Fibroblast of mammary gland (primary cell): ENCODE measurements at regions not wholly inside any gene's neighbourhood (a gene's known extent, or its start where the extent isn't known, plus 50 kb on each side); places are given as distances from the start of the nearest gene placed in this dataset.
"Not testable (repeated sequence)": the region's sequence is repeated elsewhere in the genome, so short reads cannot be mapped to it uniquely, and the experiment has no call there.

Experiments
- DNase-seq: peaks from one replicate; pipeline ENCODE4 v3.0.0-alpha.2; 2010; ENCODE audit warnings: low read depth
- H3K4me3 ChIP-seq: 2 replicates; pipeline ENCODE4 v1.5.1; 2011; ENCODE audit warnings: low read depth, mild to moderate bottlenecking, low read length, moderate library complexity; ENCODE audit not compliant: control insufficient read depth
- TF ChIP-seq, protein P1 (sequence below): conservative IDR thresholded peaks from 2 replicates; pipeline ENCODE4 v1.5.1; 2011; ENCODE audit warnings: low read depth, low read length, inconsistent platforms; ENCODE audit not compliant: control insufficient read depth, insufficient read depth

DNA sequence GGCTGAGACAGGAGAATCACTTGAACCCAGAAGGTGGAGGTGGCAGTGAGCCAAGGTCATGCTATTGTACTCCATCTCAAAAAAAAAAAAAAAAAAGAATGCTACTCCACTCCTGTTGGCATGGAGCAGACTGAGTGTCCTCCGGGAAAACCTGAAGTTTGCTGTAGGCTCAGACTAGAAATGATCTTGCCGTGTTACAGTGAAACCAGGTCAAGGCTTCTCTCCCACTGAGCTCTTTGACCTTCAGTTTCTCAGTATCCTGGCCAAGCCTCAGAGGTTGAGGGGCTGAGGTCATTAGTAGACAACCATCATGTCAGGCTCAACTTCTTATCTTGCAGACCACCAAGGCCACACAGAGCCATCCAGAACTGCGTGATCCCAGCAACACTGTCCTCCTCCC, 348.6 kb upstream of the ZNF32 start:
- no peak for DNase-seq
- H3K4me3 ChIP-seq: no peak overlapping the region
- TF ChIP-seq, protein P1, sequence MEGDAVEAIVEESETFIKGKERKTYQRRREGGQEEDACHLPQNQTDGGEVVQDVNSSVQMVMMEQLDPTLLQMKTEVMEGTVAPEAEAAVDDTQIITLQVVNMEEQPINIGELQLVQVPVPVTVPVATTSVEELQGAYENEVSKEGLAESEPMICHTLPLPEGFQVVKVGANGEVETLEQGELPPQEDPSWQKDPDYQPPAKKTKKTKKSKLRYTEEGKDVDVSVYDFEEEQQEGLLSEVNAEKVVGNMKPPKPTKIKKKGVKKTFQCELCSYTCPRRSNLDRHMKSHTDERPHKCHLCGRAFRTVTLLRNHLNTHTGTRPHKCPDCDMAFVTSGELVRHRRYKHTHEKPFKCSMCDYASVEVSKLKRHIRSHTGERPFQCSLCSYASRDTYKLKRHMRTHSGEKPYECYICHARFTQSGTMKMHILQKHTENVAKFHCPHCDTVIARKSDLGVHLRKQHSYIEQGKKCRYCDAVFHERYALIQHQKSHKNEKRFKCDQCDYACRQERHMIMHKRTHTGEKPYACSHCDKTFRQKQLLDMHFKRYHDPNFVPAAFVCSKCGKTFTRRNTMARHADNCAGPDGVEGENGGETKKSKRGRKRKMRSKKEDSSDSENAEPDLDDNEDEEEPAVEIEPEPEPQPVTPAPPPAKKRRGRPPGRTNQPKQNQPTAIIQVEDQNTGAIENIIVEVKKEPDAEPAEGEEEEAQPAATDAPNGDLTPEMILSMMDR: no peak

- H3K4me3 ChIP-seq: no peak overlapping the region
- DNase-seq: no peak
- TF ChIP-seq, protein P1: no peak
Observed at GRCh38 chr10:43994539-43994938, 345.9 kb upstream of the ZNF32 start.

GRCh38 chr10:43992816-43993215, 344.1 kb upstream of the ZNF32 start:
- not testable (repeated sequence) for H3K4me3 ChIP-seq, DNase-seq

- no peak for DNase-seq
- TF ChIP-seq, protein P1: no peak
- no peak overlapping the region for H3K4me3 ChIP-seq
Observed at GRCh38 chr10:43986374-43986773, 337.7 kb upstream of the ZNF32 start.

GRCh38 chr10:43985941-43986340, 337.3 kb upstream of the ZNF32 start:
- TF ChIP-seq, protein P1: no peak
- DNase-seq: no peak
- no peak overlapping the region for H3K4me3 ChIP-seq

DNA sequence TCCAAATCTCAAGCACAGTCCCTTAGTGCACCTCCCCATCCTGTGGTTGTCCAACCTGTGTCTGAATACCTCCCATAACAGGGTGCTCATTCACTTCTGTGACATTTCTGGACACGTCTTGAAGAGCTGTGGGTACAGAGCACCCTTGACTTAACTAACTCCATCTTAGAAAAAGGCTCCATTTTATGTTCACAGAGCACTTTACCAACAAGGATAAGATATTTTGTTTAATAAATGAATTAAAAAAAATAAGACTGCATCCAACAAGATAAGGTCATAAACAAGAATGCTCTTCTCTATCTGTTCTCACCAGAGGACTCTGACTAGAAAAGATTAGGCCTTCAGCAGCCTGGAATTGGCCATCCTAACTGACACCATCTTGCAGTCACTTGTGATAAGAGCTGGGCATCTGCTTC, 335.2 kb upstream of the ZNF32 start:
- TF ChIP-seq, protein P1: no peak
- no peak for DNase-seq
- no peak overlapping the region for H3K4me3 ChIP-seq

DNA sequence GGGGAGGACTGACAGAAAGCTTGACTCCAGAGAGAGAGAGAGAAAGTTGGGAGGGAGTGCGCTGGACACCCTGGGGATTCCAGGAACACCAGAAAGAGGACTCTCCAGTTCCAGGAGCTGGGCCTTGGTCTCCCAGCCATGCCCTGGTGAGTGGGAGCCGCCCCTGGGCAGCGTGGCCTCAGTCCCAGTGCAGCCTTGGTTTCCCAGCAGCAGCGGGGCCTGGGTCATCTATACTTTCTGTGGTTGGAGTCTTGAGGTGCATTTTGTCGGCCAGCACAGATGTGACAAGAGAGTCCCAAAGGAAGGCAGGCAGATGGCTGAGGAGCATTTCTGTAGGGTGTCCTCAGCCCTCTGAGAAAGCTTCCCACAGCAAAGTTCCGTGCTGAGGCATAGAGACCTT, 334.7 kb upstream of the ZNF32 start:
- no peak overlapping the region for H3K4me3 ChIP-seq
- no peak for DNase-seq
- TF ChIP-seq, protein P1: no peak
